ENCODE measurements at regions not wholly inside any gene's neighbourhood (a gene's known extent, or its start where the extent isn't known, plus 50 kb on each side); places are given as distances from the start of the nearest gene placed in this dataset.

DNA sequence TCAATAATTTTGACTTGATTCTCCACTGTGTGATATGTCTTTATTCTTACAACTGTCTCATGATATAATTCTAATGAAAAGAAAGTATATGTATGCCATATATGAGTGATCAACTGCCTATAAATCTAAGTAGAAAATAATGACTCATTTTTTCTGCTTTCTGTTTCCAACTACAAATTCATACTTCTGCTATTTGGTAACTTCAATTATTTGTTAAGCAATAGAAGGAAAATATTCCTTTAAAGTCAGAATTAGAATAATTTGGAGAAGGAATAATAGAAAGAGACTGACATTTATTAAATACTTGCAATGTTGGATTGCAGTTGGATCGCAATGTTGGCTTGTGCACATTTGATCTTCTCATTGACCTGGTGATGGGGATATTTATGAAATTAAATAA lies 204.2 kb upstream of the PACRGL start:
- H3K79me2 ChIP-seq (ENCODE audit: insufficient read depth, low read length): no peaks in the 10 kb centered on the region
- no peak overlapping the region for H4K5ac ChIP-seq (ENCODE audit: insufficient read length, low read depth, low read length)
- H2AFZ ChIP-seq (ENCODE audit: low read length): no peak overlapping the region
- no peak overlapping the region for H3K27ac ChIP-seq (ENCODE audit: insufficient read length, low read depth, low read length)
- H3K23me2 ChIP-seq (ENCODE audit: insufficient read length, low read depth, low read length, poor library complexity, severe bottlenecking): no peaks in the 10 kb centered on the region
- no peak overlapping the region for H2BK12ac ChIP-seq (ENCODE audit: insufficient read length, low read depth, low read length)
- Mint-ChIP-seq H3K4me1 (no peaks in the 10 kb centered on the region), H3K27me3 (ENCODE audit: low read depth) (no peaks in the 10 kb centered on the region), H3K4me3 (no peak overlapping the region), H3K9me3 (no peaks in the 10 kb centered on the region), H3K36me3 (ENCODE audit: insufficient read depth in 1 of 3, low read depth in 3 of 3) (no peaks in the 10 kb centered on the region), H3K27ac (no peak overlapping the region)
- H3K9ac ChIP-seq (ENCODE audit: extremely low read depth, insufficient read length, low read length): no peak overlapping the region
- no peak overlapping the region for H2BK120ac ChIP-seq (ENCODE audit: low read depth, low read length, poor library complexity, severe bottlenecking)
- H3K18ac ChIP-seq (ENCODE audit: insufficient read length, low read depth, low read length): no peak overlapping the region
- DNase-seq: no peak
- no peak overlapping the region for H4K8ac ChIP-seq (replicated peaks; ENCODE audit: insufficient read length, low read depth, low read length)
- no peaks in the 10 kb centered on the region for H3K27me3 ChIP-seq (ENCODE audit: insufficient read depth, low read length)
- H3K79me1 ChIP-seq (ENCODE audit: insufficient read depth, low read depth, low read length, poor library complexity, severe bottlenecking): no peaks in the 10 kb centered on the region
- no peak overlapping the region for H3T11ph ChIP-seq (ENCODE audit: low read length)
- no peak overlapping the region for H3K56ac ChIP-seq (ENCODE audit: insufficient read length, low read depth, low read length)
- H3K4me1 ChIP-seq (ENCODE audit: insufficient read depth, low read length): no peaks in the 10 kb centered on the region
- no peak overlapping the region for H2BK15ac ChIP-seq (ENCODE audit: low read depth, low read length)
- no peak overlapping the region for H3K23ac ChIP-seq (ENCODE audit: insufficient read length, low read depth, low read length)
- no peak overlapping the region for H3K4ac ChIP-seq (ENCODE audit: low read depth, low read length)
- no peak overlapping the region for H3K4me2 ChIP-seq (ENCODE audit: insufficient read depth, insufficient read length, low read length)
- H2BK20ac ChIP-seq (ENCODE audit: low read depth, low read length, poor library complexity, severe bottlenecking): no peak overlapping the region
- no peak overlapping the region for H2AK5ac ChIP-seq (ENCODE audit: insufficient read length, low read length)
- no peaks in the 10 kb centered on the region for H3K9me3 ChIP-seq (ENCODE audit: control insufficient read depth, low read depth, low read length)
- H4K91ac ChIP-seq (ENCODE audit: insufficient read length, low read depth, low read length): no peak overlapping the region
- H4K20me1 ChIP-seq (ENCODE audit: control insufficient read depth, insufficient read depth, insufficient read length): no peaks in the 10 kb centered on the region
- H3K14ac ChIP-seq (ENCODE audit: insufficient read depth, low read length): no peak overlapping the region
- WGBS (ENCODE audit: extremely low coverage, insufficient read length, low lambda C conversion rate): no CpG with 5 or more reads among the region's 1 CpG
- no peak overlapping the region for H2BK5ac ChIP-seq (ENCODE audit: insufficient read length, low read length)
- no peak for TF ChIP-seq CTCF (conservative IDR thresholded peaks at IDR 0.05)
